ENCODE measurements at regions not wholly inside any gene's neighbourhood (a gene's known extent, or its start where the extent isn't known, plus 50 kb on each side); places are given as distances from the start of the nearest gene placed in this dataset.

- no peak for DNase-seq (ENCODE audit: low spot score)
- TF ChIP-seq, protein P1, sequence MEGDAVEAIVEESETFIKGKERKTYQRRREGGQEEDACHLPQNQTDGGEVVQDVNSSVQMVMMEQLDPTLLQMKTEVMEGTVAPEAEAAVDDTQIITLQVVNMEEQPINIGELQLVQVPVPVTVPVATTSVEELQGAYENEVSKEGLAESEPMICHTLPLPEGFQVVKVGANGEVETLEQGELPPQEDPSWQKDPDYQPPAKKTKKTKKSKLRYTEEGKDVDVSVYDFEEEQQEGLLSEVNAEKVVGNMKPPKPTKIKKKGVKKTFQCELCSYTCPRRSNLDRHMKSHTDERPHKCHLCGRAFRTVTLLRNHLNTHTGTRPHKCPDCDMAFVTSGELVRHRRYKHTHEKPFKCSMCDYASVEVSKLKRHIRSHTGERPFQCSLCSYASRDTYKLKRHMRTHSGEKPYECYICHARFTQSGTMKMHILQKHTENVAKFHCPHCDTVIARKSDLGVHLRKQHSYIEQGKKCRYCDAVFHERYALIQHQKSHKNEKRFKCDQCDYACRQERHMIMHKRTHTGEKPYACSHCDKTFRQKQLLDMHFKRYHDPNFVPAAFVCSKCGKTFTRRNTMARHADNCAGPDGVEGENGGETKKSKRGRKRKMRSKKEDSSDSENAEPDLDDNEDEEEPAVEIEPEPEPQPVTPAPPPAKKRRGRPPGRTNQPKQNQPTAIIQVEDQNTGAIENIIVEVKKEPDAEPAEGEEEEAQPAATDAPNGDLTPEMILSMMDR (IDR thresholded peaks at IDR 0.05; ENCODE audit: extremely low read depth, missing control alignments): no peak
Observed at GRCh38 chr10:3946234-3947229, 161.5 kb upstream of the KLF6 start.

DNA sequence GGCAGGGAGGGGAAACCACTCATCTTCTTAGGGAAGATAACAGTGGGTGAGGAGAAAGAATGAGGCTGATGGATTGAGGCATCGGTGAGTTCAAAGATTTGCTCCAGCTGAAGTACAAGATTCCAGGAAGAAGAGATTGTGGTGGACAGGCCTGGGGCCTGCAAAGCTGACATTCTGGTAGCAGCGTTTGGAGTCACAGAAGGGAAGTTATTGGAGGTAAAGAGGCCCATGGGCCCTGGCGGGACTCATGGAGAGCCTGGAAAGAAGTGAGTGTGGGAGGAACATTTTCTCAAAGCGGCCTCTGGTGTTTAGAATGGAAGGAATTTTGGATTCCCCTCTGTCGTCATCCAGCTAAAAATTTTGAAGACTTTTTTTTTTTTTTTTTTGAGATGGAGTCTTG, 160.0 kb upstream of the KLF6 start:
- TF ChIP-seq, protein P1 (IDR thresholded peaks at IDR 0.05; ENCODE audit: extremely low read depth, missing control alignments): no peak

GRCh38 chr10:3944591-3944990, 159.6 kb upstream of the KLF6 start:
- TF ChIP-seq, protein P1 (IDR thresholded peaks at IDR 0.05; ENCODE audit: extremely low read depth, missing control alignments): no peak
- DNase-seq (ENCODE audit: low spot score): no peak

More for the DNA sequence above, 160.0 kb upstream of the KLF6 start:
- DNase-seq (ENCODE audit: low spot score): no peak

DNA sequence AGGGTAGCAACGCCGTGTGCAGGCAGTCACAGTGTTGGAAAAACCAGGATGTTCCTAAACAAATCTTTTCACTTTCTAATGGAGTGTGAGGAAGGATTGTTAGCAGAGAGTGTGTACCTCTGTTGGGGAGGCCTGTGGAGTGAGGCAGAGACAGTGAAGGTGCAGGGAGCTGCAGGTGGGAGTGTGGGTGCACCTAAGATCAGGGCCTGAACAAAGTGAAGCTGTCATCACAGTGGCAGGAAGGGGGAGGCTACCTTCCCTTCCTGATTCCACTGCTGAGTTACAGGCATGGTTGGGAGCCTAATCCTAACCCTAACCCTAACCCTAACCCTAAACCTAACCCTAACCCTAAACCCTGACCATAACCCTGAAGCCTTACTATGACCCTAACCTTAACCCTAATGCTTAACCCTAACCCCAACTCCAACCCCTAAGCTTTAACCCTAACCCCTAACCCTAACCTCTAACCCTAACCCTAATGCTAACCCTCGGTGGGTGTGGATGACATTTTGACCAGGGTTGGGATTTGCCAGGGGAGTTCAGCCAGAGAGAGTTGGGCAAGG, 158.8 kb upstream of the KLF6 start:
- DNase-seq (ENCODE audit: low spot score): no peak
- TF ChIP-seq, protein P1 (IDR thresholded peaks at IDR 0.05; ENCODE audit: extremely low read depth, missing control alignments): no peak

DNA sequence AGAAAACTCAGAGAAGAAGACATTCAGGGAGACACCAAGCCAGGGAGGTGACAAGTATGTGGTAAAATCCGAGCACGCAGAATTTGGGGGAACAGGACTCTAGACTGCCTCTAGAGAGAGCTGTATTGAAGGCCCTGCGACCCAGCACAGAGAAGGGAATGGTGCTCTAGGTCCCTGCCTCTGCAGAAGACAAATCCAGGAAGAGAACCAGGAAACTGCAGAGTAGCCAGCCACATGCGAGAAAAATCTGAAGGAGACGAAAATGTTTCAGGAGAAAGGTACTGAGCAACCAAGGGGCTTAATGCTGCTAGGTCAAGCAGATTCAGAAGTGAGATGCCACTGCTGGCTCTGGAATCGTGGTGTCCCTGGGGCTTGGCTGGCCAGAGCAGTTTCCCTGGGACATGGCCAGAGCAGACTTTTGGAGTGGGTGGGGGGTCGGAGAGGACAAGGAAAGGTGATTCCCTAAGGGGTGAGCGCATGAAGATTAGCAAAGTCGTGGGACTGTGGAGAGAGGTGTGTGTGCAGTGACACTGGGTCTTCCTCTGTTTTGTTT, 158.0 kb upstream of the KLF6 start:
- DNase-seq (ENCODE audit: low spot score): no peak
- TF ChIP-seq, protein P1 (IDR thresholded peaks at IDR 0.05; ENCODE audit: extremely low read depth, missing control alignments): no peak

DNA sequence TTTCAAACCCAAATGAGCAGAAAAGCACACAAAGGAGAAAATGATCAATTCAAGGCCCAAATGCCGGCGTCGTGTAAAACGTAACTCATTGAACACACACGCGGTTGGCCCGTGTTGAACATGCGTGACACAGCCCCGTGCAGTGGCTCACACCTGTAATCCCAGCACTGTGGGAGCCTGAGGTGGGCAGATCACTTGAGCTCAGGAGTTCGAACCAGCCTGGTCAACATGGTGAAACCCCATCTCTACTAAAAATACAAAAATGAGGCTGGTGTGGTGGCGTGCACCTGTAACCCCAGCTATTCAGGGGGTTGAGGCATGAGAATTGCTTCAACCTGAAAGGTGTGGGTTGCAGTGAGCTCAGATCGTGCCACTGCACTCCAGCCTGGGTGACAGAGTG, 156.7 kb upstream of the KLF6 start:
- DNase-seq (ENCODE audit: low spot score): no peak
- TF ChIP-seq, protein P1 (IDR thresholded peaks at IDR 0.05; ENCODE audit: extremely low read depth, missing control alignments): no peak

Measured in GM20000 (cell line).